GM18868 (cell line): ENCODE measurements at regions not wholly inside any gene's neighbourhood (a gene's known extent, or its start where the extent isn't known, plus 50 kb on each side); places are given as distances from the start of the nearest gene placed in this dataset.
"Not testable (repeated sequence)": the region's sequence is repeated elsewhere in the genome, so short reads cannot be mapped to it uniquely, and the experiment has no call there.

Experiments
- ATAC-seq: cut with Tn5 transposase; IDR thresholded peaks from one replicate; pipeline ENCODE4 v1.9.1; 2021; ENCODE audit warnings: mild to moderate bottlenecking, moderate library complexity; ENCODE audit not compliant: unreplicated experiment

DNA sequence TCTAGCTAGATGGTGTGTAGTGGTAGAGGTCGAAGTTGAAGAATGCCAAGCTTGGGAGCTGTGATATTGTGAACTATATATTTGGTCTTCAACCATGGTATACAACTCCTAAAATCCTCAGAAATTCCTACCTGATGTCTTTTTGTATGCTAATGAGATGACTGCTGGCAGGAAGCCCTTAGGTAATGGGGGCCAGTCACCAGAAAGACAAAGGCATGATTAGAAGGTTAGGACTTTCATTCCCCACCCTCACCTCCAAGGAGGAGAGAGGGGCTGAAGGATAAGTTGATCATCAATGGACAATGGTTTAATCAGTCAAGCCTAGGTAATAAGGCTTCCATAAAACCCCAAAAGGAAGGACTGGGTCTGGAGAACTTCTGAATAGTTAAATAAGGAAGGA lies 285.7 kb upstream of the POU5F2 start:
- no peak for ATAC-seq

DNA sequence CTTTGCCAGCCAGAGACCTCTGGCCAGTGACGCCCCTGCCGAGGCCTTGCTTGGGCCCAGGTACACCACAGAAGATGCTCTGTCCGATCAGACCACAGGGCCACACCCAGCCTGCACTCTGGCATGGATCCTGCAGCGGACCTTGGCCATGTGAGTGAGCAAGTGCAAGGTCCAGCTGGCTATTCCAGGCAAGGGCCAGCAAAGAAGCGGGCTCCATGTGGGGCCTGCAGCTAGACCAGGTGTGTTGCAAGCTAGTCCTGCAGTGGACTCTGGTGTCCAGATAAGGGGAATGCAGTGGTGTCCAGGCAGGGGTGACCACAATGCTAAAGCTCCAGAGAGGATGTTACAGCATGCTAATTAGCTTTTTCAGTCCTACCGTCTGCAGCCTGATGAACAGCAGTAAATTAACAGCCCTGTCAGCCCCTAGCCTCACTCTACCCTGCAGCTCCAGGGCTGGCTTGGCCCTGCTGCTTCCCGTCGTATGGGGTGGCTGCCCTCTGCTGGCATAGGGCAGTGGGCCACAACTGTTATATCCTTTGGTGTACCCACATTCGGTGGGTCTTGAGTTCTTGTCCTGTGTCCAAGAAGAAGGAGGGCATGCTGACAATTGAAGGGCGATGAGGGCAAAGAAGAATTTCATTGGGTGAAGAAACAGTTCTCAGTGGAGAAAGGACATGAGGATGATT lies 284.5 kb upstream of the POU5F2 start:
- ATAC-seq: no peak

GRCh38 chr5:94024620-94025019 lies 283.2 kb upstream of the POU5F2 start:
- ATAC-seq: no peak

GRCh38 chr5:94024101-94024500 lies 282.7 kb upstream of the POU5F2 start:
- no peak for ATAC-seq

DNA sequence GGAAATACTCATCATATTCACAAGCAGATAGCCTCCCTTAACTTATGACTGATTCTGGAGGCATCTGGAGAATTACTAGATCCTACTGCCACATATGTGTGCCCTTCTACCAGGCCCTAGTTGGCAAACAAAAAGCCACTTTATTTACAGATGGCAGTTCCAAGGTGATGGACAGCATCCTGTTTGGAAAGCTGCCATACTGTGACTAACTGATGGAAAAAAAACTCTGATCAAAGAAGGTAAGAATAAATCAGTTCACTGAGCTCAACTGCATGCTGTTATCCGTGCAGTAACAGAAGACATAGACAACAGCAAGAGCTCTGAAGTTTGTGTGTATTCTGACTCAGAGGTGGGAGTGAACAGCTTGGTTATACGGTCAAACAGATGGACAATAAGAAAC lies 279.8 kb upstream of the POU5F2 start:
- ATAC-seq: no peak

- no peak for ATAC-seq
These were observed 276.2 kb upstream of the POU5F2 start for GRCh38 chr5:94017579-94017978.

GRCh38 chr5:94010814-94011213 lies 269.4 kb upstream of the POU5F2 start:
- ATAC-seq: no peak

- ATAC-seq: no peak
These were observed 267.8 kb upstream of the POU5F2 start for GRCh38 chr5:94009161-94009560.

DNA sequence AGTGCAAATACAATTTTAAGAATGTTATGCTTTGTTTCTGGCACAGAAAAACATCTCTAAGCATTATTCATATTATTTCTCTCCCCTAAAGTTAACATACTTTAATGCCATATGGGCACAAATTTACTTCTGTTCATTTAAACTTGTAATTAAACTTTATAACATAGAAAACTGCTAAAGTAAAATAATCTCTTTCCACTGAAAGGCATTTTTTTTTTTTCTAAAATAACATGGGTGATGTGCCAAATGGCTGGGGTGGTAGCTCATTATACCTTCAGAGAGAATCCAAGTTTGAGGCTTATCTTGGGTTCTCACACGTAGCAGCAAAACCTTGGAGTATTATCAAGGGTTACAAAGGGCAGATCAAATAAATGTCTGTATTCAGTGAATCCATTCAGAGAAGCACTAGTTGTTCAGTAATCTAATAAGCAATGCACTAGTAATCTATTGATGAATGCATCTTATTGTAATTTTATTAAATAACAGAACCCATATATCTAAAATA lies 257.6 kb upstream of the POU5F2 start:
- no peak for ATAC-seq

DNA sequence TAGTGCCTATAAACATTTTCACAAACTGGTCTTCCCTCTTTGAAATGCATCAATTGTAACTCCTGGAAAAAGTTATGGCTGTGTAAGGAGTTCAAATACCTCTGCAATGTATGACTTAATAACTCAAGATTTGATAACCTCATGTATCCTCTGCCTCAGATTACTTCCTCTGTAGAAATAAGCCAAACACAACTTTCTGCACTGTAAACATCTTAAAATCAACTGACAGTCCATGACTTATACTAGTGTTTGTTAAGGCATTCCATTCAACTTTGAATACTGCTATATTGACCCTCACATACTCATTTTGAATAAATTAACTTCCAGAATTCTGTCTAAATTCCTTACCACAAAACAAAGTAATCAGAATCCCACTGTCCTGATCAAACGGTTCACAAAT lies 256.2 kb upstream of the POU5F2 start:
- no peak for ATAC-seq

DNA sequence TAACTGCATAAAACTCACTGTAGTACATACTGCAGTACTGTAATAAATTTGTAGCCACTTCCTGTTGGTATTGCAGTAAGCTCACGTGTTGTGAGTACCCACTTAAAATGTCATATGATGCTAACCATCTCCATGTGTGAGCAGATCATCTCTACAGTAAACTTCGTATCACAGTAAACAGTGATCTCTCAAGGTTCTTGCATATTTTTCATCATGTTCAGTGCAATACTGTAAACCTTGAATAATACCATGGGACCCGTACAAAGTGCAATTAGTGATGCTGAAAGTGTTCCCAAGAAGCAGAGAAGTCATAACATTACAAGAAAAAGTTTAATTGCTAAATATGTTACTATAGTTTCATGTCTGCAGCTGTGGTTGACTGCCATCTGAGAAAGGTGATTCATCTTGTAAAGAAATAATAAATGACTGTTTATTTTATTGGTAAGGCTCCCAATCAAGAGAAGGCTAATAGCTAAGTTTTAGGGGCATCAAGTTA lies 253.8 kb upstream of the POU5F2 start:
- ATAC-seq: peak; percentile 80

- no peak for ATAC-seq
These were observed 251.8 kb upstream of the POU5F2 start for GRCh38 chr5:93993161-93993560.

- no peak for ATAC-seq
These were observed 249.2 kb upstream of the POU5F2 start for GRCh38 chr5:93990504-93991070.

- not testable (repeated sequence) for ATAC-seq
These were observed 244.7 kb upstream of the POU5F2 start for GRCh38 chr5:93985940-93986570.

DNA sequence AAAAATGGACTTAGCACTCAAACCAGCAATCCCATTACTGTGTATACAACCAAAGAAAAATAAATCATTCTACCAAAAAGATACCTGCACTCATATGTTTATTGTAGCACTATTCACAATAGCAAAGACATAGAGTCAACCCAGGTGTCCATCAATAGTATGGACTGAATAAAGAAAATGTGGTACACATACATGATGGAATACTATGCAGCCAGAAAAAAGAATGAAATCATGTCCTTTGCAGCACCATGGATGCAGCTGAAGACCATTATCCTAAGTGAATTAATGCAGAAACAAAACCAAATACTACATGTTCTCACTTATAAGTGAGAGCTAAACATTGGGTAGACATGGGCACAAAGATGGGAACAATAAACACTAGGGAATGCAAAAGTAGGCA lies 236.8 kb upstream of the POU5F2 start:
- no peak for ATAC-seq

DNA sequence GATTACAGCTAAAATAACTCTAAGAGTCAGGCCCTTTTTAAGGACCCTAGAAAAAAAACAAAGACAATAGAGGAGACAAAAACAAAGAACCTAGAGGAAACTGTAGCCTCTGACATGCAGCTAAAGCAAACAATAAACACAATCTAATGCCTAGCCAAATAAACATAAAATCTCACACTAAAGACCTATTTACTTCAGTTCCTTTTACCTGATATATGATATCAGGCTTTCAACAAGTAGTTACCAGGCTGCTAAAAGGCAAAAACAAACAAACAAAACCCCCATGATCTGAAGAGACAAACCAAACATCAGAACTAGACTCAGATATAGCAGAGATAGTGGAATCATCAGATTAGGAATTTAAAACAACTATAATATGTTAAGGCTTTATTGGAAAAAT lies 226.5 kb upstream of the POU5F2 start:
- ATAC-seq: no peak

- no peak for ATAC-seq
These were observed 223.0 kb upstream of the POU5F2 start for GRCh38 chr5:93964421-93964820.

DNA sequence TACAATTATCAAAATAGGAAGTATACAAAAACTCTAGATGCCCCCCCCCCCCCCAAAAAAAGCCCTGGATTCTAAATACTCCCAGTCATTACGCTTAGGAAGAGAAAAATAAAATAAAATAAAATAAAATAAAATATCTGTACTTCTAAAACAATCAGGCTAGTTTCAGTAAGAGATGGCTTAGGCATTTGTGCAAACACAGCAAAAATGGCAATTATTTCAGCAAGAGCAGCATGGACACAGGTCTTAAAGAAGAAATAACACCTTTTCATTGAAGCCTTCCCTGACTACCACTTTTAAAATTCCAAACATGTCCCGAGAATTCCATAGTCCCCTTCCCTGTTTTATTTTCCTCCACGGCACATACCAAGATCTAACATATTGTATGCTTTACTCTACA lies 218.6 kb upstream of the POU5F2 start:
- ATAC-seq: no peak

- no peak for ATAC-seq
These were observed 214.6 kb upstream of the POU5F2 start for GRCh38 chr5:93956006-93956405.

- ATAC-seq: no peak
These were observed 213.1 kb upstream of the POU5F2 start for GRCh38 chr5:93954421-93955069.

GRCh38 chr5:93953442-93953841 lies 212.0 kb upstream of the POU5F2 start:
- no peak for ATAC-seq

GRCh38 chr5:93941897-93942296 lies 200.5 kb upstream of the POU5F2 start:
- no peak for ATAC-seq
